ENCODE measurements at regions not wholly inside any gene's neighbourhood (a gene's known extent, or its start where the extent isn't known, plus 50 kb on each side); places are given as distances from the start of the nearest gene placed in this dataset.
"Not testable (repeated sequence)": the region's sequence is repeated elsewhere in the genome, so short reads cannot be mapped to it uniquely, and the experiment has no call there.

DNA sequence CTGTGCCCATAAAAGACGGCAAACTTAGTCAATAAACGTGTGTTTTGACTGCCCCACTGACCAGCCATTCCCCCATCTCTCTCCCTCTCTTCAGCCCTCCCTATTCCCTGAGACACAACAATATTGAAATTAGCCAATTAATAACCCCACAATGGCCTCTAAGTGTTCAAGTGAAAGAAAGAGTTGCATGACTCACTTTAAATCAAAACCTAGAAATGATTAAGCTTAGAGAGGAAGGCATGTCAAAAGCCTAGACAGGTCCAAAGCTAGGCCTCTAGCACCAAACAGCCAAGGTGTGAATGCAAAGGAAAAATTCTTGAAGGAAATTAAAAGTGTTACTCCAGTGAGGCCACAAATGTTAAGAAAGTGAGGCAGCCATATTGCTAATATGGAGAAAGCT, 261.6 kb upstream of the TBX18 start:
- no peak for DNase-seq (ENCODE audit: low read depth in 1 of 2, low spot score in 1 of 2)

DNA sequence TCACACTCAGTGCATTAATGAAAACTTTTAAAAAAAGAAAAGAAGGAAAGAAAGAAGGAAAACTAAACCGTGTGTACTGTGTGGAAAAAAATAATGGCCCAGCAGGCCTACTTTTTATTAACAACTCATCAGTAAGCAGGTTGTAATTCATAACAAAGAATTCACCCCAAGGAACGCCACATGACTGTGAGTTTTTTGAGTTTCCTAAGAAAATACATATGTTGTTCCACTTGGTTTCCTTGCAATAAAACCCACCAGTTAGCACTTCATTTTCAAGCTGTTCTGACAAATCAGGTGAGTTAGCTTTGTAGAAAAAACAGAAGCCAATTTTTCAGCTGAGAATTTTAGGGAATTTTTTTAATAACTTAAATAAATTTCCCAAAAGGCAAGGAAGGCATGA, 259.3 kb upstream of the TBX18 start:
- DNase-seq (ENCODE audit: low read depth in 1 of 2, low spot score in 1 of 2), result no peak

DNA sequence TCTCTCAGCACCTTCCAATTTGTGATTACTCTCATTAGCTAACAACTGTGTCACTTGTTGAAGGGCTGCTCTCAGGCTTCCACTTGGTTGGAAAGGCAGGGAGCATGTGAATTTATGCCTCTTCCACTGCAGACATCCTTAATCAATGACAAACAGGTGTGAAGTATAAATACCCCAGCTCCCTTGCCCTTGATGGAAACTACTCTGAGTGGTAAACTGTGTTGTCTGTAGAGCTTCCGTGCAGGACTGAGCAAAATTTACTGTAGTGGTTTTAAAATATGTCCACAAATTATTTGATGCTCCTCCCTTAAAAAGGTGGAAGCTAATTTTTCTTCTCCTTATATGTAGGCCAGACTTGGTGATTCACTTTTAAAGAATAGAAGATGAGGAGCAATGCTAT, 253.0 kb upstream of the TBX18 start:
- DNase-seq (ENCODE audit: low read depth in 1 of 2, low spot score in 1 of 2), result no peak

- DNase-seq (ENCODE audit: low read depth in 1 of 2, low spot score in 1 of 2), result no peak
These were observed 252.3 kb upstream of the TBX18 start for GRCh38 chr6:85016726-85017125.

GRCh38 chr6:85015396-85015990, 251.1 kb upstream of the TBX18 start:
- no peak for DNase-seq (ENCODE audit: low read depth in 1 of 2, low spot score in 1 of 2)

DNA sequence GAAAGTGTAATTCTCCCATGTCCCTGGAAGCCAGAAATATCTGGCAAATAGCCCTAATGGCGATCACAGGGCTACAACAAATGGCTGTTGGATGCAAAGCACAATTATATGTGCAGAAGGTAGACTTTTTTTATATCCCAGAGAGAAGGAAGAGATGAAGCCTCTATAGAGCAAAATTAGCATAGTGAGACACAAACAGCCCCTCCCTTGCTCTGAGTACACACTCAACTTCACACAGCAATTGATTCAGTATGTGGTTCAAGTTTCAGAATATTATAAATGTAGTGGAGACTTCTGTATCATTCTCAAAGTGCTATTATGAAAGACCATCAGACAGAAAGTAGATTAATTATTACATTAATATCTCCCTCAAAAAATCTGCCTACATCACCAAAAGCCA, 246.5 kb upstream of the TBX18 start:
- no peak for DNase-seq (ENCODE audit: low read depth in 1 of 2, low spot score in 1 of 2)

DNA sequence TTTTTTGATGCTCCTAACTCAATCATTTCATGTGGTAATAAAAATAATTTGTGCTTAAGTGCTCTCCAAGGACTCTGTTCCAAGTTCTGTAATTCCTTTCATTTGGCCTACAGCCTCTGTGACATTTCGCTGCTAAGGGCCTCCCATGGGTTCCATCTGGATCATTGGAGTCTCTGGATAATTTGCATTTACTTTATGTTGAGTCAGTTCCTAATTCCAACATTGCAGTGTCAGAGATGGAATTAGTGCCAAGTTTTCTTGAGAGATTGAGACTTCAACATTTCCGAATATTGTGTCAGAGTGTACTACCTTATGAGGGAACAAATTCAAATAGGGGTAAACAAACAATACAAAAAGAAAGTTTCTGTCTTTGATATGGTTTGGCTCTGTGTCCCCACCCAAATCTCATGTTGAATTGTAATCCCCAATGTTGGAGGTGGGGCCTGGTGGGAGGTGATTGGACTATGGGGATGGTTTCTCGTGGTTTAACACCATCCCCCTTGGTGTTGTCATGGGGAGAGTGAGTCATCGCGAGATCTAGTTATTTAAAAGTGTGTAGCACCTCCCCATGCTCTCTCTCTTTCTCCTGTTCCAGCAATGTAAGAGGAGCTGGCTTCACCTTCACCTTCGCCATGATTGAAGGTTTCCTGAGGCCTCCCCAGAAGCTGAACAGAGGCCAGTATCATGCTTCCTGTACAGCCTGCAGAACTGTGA, 244.1 kb upstream of the TBX18 start:
- no peak for DNase-seq (ENCODE audit: low read depth in 1 of 2, low spot score in 1 of 2)

DNA sequence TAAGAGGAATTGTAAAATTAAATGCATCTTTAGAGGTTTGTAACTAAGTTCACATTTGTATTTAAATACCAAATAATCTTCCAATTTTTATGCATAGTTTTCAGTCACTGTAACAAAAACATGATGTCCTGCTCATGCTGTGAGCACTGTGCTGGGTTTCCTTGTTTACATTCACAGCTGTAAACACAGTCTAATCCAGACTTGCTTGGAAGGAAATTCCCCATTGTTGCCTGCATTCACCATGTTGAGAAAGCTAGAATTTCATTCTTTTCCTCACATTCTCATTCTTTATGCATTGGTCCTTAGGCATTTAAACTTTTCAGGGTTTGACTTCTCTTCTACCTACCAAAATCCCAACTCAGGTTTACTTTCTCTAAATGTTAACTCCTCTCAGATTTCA, 242.0 kb upstream of the TBX18 start:
- no peak for DNase-seq (ENCODE audit: low read depth in 1 of 2, low spot score in 1 of 2)

- DNase-seq (ENCODE audit: low read depth in 1 of 2, low spot score in 1 of 2), result no peak
These were observed 241.1 kb upstream of the TBX18 start for GRCh38 chr6:85005494-85005893.

DNA sequence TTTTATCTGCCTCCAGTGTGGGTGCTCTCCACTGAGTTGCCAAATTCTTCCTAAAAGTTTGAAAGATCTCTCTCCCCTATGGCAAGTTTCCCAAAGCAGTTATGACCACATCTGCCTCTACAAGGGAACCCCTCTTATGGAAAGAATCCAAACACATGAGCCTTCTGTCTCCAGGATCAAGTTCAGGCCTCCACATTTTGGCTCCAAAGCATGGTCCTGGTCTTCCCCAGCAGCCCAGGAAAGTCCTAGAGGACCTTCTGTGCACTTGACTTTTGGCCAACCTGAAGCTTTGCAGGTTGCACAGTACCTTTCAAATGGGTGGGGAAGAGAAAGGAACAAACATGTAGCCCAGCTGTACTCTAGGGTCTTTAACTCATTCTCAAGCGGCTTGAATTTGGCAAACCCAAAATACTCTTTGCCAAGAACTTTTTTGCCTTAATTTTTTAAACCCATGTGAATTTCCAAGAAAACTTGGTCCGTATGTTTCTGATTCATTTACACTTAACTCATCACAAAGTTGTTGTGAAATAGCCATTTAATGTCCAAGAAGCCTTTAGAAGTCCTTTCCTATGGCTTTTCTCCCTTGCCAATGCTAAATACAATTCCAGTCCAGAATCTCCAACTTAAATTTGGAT, 240.1 kb upstream of the TBX18 start:
- DNase-seq (ENCODE audit: low read depth in 1 of 2, low spot score in 1 of 2), result no peak

DNA sequence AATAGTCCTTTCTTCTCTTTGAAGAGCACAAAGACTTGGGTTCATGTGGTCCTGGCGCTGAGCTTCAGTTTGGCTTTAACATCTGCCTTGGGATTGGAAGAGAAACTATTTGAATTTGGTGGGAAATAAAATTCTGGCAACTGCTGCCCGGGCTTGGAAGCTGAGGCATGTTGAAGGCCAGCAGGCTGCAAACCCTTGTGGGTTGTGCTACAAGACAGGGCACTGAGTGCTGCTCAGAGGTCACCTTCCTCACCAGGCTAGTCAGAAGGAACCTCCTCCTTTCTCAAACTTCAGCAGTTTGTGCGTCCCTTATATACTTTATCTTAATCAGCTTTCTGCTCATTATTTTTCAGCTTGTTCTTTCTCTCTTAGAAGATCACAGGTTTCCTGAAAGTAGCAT, 238.4 kb upstream of the TBX18 start:
- DNase-seq (ENCODE audit: low read depth in 1 of 2, low spot score in 1 of 2), result no peak

DNA sequence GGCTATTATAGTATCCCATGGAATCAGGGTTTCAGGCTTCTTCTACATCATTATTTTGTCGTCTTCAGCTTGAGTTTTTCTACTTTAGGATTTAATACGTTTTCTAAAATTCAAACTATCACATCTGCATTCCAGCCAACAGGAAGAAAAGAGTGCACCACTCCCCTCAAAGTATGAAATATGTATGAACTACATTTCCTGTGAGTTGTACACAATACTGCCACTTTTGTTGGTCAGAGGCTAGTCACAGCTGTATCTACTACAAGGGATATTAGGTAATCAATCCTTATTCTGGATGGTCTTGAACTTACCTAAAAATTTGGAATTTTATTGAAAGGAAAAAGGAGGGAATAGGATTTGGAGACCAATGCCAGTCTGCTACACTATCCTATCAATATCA, 235.6 kb upstream of the TBX18 start:
- no peak for DNase-seq (ENCODE audit: low read depth in 1 of 2, low spot score in 1 of 2)

DNA sequence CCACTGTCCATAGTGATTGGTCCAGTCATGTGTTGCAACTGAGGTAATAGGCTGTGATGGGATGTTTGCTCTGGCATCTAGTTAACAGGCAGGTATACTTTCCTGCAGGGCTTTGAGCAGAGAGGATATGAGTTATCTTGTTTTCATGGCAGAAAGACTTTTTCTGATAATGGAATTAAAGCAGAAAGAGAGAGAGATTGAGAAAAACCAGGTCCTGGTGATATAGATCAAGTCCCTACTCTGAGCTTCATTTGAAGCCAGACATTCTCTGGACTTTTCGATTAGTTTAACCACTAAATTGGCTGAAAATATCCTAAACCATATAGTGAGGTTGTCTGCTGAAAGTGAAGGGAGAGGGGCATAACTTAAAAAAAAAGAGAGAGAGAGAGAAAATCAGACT, 233.8 kb upstream of the TBX18 start:
- DNase-seq (ENCODE audit: low read depth in 1 of 2, low spot score in 1 of 2), result no peak

- not testable (repeated sequence) for DNase-seq (ENCODE audit: low read depth in 1 of 2, low spot score in 1 of 2)
These were observed 224.4 kb upstream of the TBX18 start for GRCh38 chr6:84988766-84989165.

GRCh38 chr6:84985490-84985889, 221.1 kb upstream of the TBX18 start:
- not testable (repeated sequence) for DNase-seq (ENCODE audit: low read depth in 1 of 2, low spot score in 1 of 2)

- no peak for DNase-seq (ENCODE audit: low read depth in 1 of 2, low spot score in 1 of 2)
These were observed 215.1 kb upstream of the TBX18 start for GRCh38 chr6:84979541-84979940.

DNA sequence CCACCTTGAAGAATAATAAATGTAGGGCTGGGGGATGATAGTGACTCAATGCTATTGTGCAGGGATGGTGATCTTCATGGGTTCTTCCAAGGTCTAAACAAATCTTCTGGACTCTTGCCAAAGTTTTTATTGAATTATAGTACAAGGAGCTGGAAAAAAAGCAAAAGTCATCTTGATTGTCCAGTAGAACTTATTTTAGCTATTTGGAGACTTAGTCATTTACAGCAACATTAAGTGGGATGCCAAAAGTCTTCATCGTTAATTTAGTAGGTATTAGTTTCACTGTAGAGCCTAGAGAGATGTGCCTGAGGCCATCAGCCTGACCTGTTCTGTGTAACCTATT, 212.9 kb upstream of the TBX18 start:
- no peak for DNase-seq (ENCODE audit: low read depth in 1 of 2, low spot score in 1 of 2)

DNA sequence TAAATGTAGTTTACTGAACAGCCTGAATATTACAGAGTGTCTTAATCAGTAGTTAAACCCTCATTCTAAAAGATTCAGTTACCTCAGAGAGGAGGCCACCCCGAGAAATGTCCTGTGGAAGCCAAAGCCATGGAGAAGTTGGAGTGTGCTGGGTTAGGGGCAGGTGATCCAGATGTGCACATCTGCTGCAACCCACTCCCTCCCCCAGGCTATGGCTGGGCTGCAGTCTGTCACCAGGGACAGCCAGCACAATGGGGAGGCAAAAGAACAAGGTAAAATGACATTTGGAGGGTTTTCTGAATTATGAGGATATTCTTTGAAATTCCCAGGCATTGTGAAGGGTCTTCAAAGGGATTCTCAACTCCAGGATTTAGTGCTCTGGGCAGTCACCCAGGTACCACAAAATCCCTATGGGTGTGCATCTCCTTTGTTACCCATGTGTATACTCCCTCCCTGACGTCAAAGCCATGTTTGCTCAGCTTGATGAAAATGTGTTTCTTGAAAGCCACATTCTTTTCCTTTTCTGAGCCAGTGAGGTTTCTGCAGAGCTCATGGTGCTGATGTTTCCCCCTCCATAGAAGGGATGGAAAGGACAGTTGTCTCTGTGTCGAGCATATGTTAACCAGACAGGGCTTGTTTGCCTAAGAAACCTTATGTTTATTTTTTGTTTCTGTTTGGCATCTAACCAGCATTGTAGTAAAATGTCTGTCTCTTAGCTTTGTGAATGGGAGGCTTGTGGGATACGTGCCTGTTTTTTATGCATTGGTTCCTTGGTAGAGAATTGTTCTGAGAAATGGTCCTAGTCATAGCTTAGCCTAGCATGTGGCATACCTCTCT, 212.3 kb upstream of the TBX18 start:
- DNase-seq (ENCODE audit: low read depth in 1 of 2, low spot score in 1 of 2), result no peak

DNA sequence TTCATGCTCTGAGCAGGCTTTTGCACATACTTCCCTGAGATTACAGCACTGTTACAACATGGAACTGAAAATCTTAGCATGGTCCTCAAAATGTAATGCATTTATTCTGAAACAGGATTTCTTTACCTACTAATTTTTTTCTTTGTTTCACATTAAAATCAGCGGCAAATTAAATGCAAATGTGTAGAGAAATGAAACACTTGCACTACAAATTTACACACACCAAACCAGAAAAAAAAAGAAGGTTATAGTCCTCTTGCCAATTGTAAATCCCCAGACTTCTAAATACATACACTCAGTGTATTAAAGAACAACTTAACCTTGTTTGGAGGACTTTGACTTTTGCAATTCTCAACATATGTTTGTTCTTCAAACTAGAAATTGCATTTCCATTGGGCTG, 210.9 kb upstream of the TBX18 start:
- no peak for DNase-seq (ENCODE audit: low read depth in 1 of 2, low spot score in 1 of 2)

GRCh38 chr6:84973606-84974005, 209.2 kb upstream of the TBX18 start:
- no peak for DNase-seq (ENCODE audit: low read depth in 1 of 2, low spot score in 1 of 2)

GRCh38 chr6:84967965-84968364, 203.6 kb upstream of the TBX18 start:
- no peak for DNase-seq (ENCODE audit: low read depth in 1 of 2, low spot score in 1 of 2)

DNA sequence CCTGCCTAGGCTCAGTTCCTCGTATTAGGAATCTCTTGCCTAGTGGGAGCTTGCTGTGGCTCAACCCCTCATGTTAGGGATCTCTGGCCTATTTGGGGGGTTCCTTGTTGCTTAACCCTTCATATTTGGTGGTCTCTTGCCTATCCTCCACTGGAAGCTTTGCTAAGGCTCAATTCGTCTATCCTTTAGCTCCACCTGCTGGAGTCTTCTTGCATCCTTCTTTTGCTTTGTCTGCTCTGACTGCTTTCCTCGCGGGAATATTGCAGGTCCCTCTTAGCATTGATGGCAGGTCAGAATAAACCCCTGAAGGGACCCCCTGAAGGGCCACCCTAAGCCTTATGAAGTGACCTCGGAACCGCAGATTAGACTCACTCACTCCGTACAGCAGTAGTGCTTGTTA, 203.0 kb upstream of the TBX18 start:
- no peak for DNase-seq (ENCODE audit: low read depth in 1 of 2, low spot score in 1 of 2)

Data from stimulated activated CD4-positive, alpha-beta T cell treated with anti-CD3 and anti-CD28 coated beads, Interleukin-15, amount 100 ng/mL, for 1 hour (primary cell).